SU-DHL-6 (cell line): ENCODE measurements at regions not wholly inside any gene's neighbourhood (a gene's known extent, or its start where the extent isn't known, plus 50 kb on each side); places are given as distances from the start of the nearest gene placed in this dataset.

Experiments used
- H2AFZ ChIP-seq: fragments of 200-600 bp; sonication (generic); 2 replicates; pipeline ENCODE4 v1.6.1; 2014; ENCODE audit warnings: low read depth, mild to moderate bottlenecking, moderate library complexity, mixed read lengths, antibody characterized with exemption, low read length; ENCODE audit not compliant: severe bottlenecking
- H3F3A ChIP-seq: fragments of 200-600 bp; shearing (Covaris generic); 2 replicates; pipeline ENCODE4 v1.6.0; 2016; ENCODE audit warnings: antibody characterized with exemption, mild to moderate bottlenecking; ENCODE audit not compliant: insufficient read depth
- H3K27ac ChIP-seq: fragments of 200-600 bp; sonication (generic); 2 replicates; pipeline ENCODE4 v1.5.1; 2016; ENCODE audit warnings: low read depth, mild to moderate bottlenecking, low read length, moderate library complexity, mixed read lengths
- H3K27me3 ChIP-seq: fragments of 200-600 bp; sonication (generic), shearing (Covaris generic); 2 replicates; pipeline ENCODE4 v1.6.0; 2014; ENCODE audit warnings: mild to moderate bottlenecking, low read length
- H3K36me3 ChIP-seq: fragments of 200-600 bp; sonication (generic); 2 replicates; pipeline ENCODE4 v1.6.1; 2014; ENCODE audit warnings: mild to moderate bottlenecking, low read length, mixed read lengths
- H3K4me2 ChIP-seq: fragments of 300-600, 200-600 bp; shearing (Covaris generic), sonication (generic); 2 replicates; pipeline ENCODE4 v1.6.0; 2014; ENCODE audit warnings: low read length, low read depth, mild to moderate bottlenecking; ENCODE audit not compliant: poor library complexity, severe bottlenecking
- H3K4me3 ChIP-seq: fragments of 200-600 bp; sonication (generic); 2 replicates; pipeline ENCODE4 v1.5.1; 2014; ENCODE audit warnings: antibody characterized with exemption, low read length, mild to moderate bottlenecking, mixed read lengths; ENCODE audit not compliant: insufficient read depth, poor library complexity, severe bottlenecking
- H3K79me2 ChIP-seq: fragments of 200-600 bp; sonication (generic); 2 replicates; pipeline ENCODE4 v1.6.1; 2014; ENCODE audit warnings: mild to moderate bottlenecking, low read length, moderate library complexity; ENCODE audit not compliant: insufficient read depth
- H3K9ac ChIP-seq: fragments of 200-600 bp; sonication (generic); 2 replicates; pipeline ENCODE4 v1.7.0; 2014; ENCODE audit warnings: mild to moderate bottlenecking, low read length
- H3K9me2 ChIP-seq: fragments of 200-600 bp; sonication (generic); replicated peaks from 2 replicates; pipeline ENCODE4 v1.6.1; 2014; ENCODE audit warnings: low read length; ENCODE audit not compliant: insufficient read depth
- H3K9me3 ChIP-seq: fragments of 200-600 bp; sonication (generic); 2 replicates; pipeline ENCODE4 v1.6.1; 2014; ENCODE audit warnings: low read length, mixed read lengths; ENCODE audit not compliant: insufficient read depth
- H4K20me1 ChIP-seq: fragments of 200-600 bp; sonication (generic); 2 replicates; pipeline ENCODE4 v1.6.1; 2014; ENCODE audit warnings: low read depth, mild to moderate bottlenecking, antibody characterized with exemption, low read length, moderate library complexity, mixed read lengths
- EZH2phosphoT487 ChIP-seq: fragments of 200-600 bp; sonication (generic), shearing (Covaris generic); conservative IDR thresholded peaks from 2 replicates; pipeline ENCODE4 v1.6.1; 2018; ENCODE audit warnings: mild to moderate bottlenecking, antibody characterized with exemption, low read length, moderate library complexity, mixed read lengths
- TF ChIP-seq, protein P1 (sequence below): fragments of 200-600 bp; sonication (generic); IDR thresholded peaks from one replicate; pipeline ENCODE4 v1.5.1; 2017; ENCODE audit warnings: antibody characterized with exemption, mild to moderate bottlenecking, low read length, moderate library complexity; ENCODE audit not compliant: insufficient read depth, poor library complexity, severe bottlenecking

GRCh38 chr18:45227001-45227742 lies 388.1 kb upstream of the SLC14A2 start:
- Histone ChIP-seq H3K4me2 (no peak overlapping the region), H4K20me1 (no peaks in the 10 kb centered on the region), H3K27me3 (no peaks in the 10 kb centered on the region), H3K79me2 (no peaks in the 10 kb centered on the region), H2AFZ (no peak overlapping the region), H3K9me2 (no peaks in the 10 kb centered on the region), H3K4me3 (no peak overlapping the region), H3K9ac (no peak overlapping the region), H3K27ac (no peak overlapping the region), H3F3A (no peaks in the 10 kb centered on the region), H3K9me3 (no peaks in the 10 kb centered on the region), H3K36me3 (no peaks in the 10 kb centered on the region)
- TF ChIP-seq, protein P1, sequence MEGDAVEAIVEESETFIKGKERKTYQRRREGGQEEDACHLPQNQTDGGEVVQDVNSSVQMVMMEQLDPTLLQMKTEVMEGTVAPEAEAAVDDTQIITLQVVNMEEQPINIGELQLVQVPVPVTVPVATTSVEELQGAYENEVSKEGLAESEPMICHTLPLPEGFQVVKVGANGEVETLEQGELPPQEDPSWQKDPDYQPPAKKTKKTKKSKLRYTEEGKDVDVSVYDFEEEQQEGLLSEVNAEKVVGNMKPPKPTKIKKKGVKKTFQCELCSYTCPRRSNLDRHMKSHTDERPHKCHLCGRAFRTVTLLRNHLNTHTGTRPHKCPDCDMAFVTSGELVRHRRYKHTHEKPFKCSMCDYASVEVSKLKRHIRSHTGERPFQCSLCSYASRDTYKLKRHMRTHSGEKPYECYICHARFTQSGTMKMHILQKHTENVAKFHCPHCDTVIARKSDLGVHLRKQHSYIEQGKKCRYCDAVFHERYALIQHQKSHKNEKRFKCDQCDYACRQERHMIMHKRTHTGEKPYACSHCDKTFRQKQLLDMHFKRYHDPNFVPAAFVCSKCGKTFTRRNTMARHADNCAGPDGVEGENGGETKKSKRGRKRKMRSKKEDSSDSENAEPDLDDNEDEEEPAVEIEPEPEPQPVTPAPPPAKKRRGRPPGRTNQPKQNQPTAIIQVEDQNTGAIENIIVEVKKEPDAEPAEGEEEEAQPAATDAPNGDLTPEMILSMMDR, result no peak
- TF ChIP-seq EZH2phosphoT487, result no peak

- Histone ChIP-seq H3K9me2 (no peaks in the 10 kb centered on the region), H3K36me3 (no peaks in the 10 kb centered on the region), H3K4me3 (no peak overlapping the region), H3K9me3 (no peaks in the 10 kb centered on the region), H2AFZ (no peak overlapping the region), H3K27ac (no peak overlapping the region), H3K27me3 (no peaks in the 10 kb centered on the region), H3K79me2 (no peaks in the 10 kb centered on the region), H3F3A (no peaks in the 10 kb centered on the region), H3K4me2 (no peak overlapping the region), H3K9ac (no peak overlapping the region), H4K20me1 (no peaks in the 10 kb centered on the region)
- TF ChIP-seq, protein P1, result no peak
Measured at GRCh38 chr18:45228796-45229388, 386.4 kb upstream of the SLC14A2 start.

DNA sequence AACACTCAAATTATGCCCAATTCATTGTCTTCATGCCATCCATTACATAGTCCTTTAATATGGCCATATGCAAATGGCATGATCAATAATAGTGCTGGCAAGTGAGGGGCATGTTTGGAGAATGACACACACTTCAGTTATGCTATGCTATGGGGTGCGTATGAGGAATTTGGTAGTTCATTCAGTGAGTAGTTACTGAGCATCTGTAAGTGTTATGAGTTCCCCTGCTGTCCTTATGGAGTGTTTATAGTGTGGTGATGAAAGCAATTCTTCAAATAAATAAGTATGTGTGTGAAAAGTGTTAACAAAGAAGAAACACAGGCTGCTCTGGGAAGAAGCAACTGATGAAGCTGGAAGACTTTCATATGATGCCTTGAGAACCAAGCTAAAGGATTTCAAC lies 383.7 kb upstream of the SLC14A2 start:
- Histone ChIP-seq H3F3A (no peaks in the 10 kb centered on the region), H3K9me3 (no peaks in the 10 kb centered on the region), H3K27me3 (no peaks in the 10 kb centered on the region), H3K27ac (no peak overlapping the region), H4K20me1 (no peaks in the 10 kb centered on the region), H3K9me2 (no peaks in the 10 kb centered on the region), H3K79me2 (no peaks in the 10 kb centered on the region), H3K4me3 (no peak overlapping the region), H3K9ac (no peak overlapping the region), H2AFZ (no peak overlapping the region), H3K36me3 (no peaks in the 10 kb centered on the region), H3K4me2 (no peak overlapping the region)
- no peak for TF ChIP-seq EZH2phosphoT487

DNA sequence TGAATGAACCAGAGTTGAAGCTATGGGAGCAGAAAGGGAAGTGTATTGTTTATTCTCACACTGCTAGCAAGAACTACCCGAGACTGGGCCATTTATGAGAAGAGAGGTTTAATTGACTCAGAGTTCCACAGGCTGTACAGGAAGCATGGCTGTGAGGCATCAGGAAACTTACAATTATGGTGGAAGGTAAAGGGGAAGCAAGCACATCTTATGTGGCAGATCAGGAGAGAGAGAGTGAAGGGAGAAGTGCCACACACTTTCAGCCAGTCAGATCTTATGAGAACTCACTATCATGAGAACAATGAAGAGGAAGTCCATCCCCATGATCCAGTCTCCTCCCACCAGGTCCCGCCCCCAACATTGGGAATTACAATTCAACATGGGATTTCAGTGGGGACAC lies 383.2 kb upstream of the SLC14A2 start:
- Histone ChIP-seq H3K9me3 (no peaks in the 10 kb centered on the region), H4K20me1 (no peaks in the 10 kb centered on the region), H3K36me3 (no peaks in the 10 kb centered on the region), H3K9me2 (no peaks in the 10 kb centered on the region), H3K27me3 (no peaks in the 10 kb centered on the region), H3F3A (no peaks in the 10 kb centered on the region), H3K4me3 (no peak overlapping the region), H3K9ac (no peak overlapping the region), H2AFZ (no peak overlapping the region), H3K4me2 (no peak overlapping the region), H3K79me2 (no peaks in the 10 kb centered on the region), H3K27ac (no peak overlapping the region)
- TF ChIP-seq, protein P1, result no peak
- no peak for TF ChIP-seq EZH2phosphoT487
